Trophoblast cell (in vitro differentiated cells and primary cell): ENCODE measurements at regions not wholly inside any gene's neighbourhood (a gene's known extent, or its start where the extent isn't known, plus 50 kb on each side); places are given as distances from the start of the nearest gene placed in this dataset.

Source experiments
- DNase-seq, 2 donors: peaks; one replicate each; pipeline ENCODE4 v3.0.0-alpha.2; 2016
- H2AFZ ChIP-seq: 2 replicates; pipeline ENCODE4 v1.6.1; 2013; ENCODE audit warnings: low read length, moderate library complexity, mild to moderate bottlenecking; ENCODE audit not compliant: insufficient read depth, poor library complexity
- H2AK5ac ChIP-seq: 2 replicates; pipeline ENCODE4 v1.6.1; 2013; ENCODE audit warnings: mild to moderate bottlenecking, low read length
- H2BK120ac ChIP-seq: 2 replicates; pipeline ENCODE4 v1.6.1; 2013; ENCODE audit warnings: low read length, mild to moderate bottlenecking, moderate library complexity; ENCODE audit not compliant: insufficient read depth, poor library complexity
- H2BK12ac ChIP-seq: 2 replicates; pipeline ENCODE4 v1.6.1; 2013; ENCODE audit warnings: mild to moderate bottlenecking, low read length, moderate library complexity
- H2BK5ac ChIP-seq: 2 replicates; pipeline ENCODE4 v1.6.1; 2013; ENCODE audit warnings: low read length, low read depth, moderate library complexity, mild to moderate bottlenecking; ENCODE audit not compliant: poor library complexity
- H3K14ac ChIP-seq: 2 replicates; pipeline ENCODE4 v1.6.1; 2013; ENCODE audit warnings: mild to moderate bottlenecking, low read length
- H3K18ac ChIP-seq: 2 replicates; pipeline ENCODE4 v1.6.1; 2013; ENCODE audit warnings: mild to moderate bottlenecking, low read length
- H3K23ac ChIP-seq: 2 replicates; pipeline ENCODE4 v1.6.1; 2013; ENCODE audit warnings: low read length
- H3K27ac ChIP-seq: 2 replicates; pipeline ENCODE4 v1.5.1; 2013; ENCODE audit warnings: low read depth, mild to moderate bottlenecking, inconsistent platforms, low read length, moderate library complexity
- H3K27me3 ChIP-seq: 2 replicates; pipeline ENCODE4 v1.6.1; 2013; ENCODE audit warnings: inconsistent platforms, mild to moderate bottlenecking, low read length, moderate library complexity; ENCODE audit not compliant: insufficient read depth
- H3K36me3 ChIP-seq, 2 experiments: 1 replicate in 1 of 2; 2 replicates in 1 of 2; pipeline ENCODE4 v1.6.1; 2013; ENCODE audit warnings: low read length in 2 of 2, mild to moderate bottlenecking in 2 of 2, moderate library complexity in 1 of 2; ENCODE audit not compliant: insufficient read depth in 2 of 2, control insufficient read depth in 1 of 2
- H3K4ac ChIP-seq: 2 replicates; pipeline ENCODE4 v1.6.1; 2013; ENCODE audit warnings: low read depth, mild to moderate bottlenecking, low read length, moderate library complexity
- H3K4me1 ChIP-seq, 2 experiments: 1 replicate in 1 of 2; 2 replicates in 1 of 2; pipeline ENCODE4 v1.6.1; 2013; ENCODE audit warnings: low read length in 2 of 2, mild to moderate bottlenecking in 2 of 2, moderate library complexity in 1 of 2; ENCODE audit not compliant: insufficient read depth in 2 of 2, control insufficient read depth in 1 of 2
- H3K4me2 ChIP-seq: 2 replicates; pipeline ENCODE4 v1.6.1; 2013; ENCODE audit warnings: inconsistent platforms, mild to moderate bottlenecking, low read length, moderate library complexity
- H3K4me3 ChIP-seq: 2 replicates; pipeline ENCODE4 v1.5.1; 2013; ENCODE audit warnings: mild to moderate bottlenecking, low read depth, low read length, inconsistent platforms
- H3K79me1 ChIP-seq: one replicate; pipeline ENCODE4 v1.6.1; 2013; ENCODE audit warnings: low read length
- H3K79me2 ChIP-seq: 2 replicates; pipeline ENCODE4 v1.6.1; 2013; ENCODE audit warnings: low read length, mild to moderate bottlenecking; ENCODE audit not compliant: control insufficient read depth, insufficient read depth, poor library complexity
- H3K9ac ChIP-seq: 2 replicates; pipeline ENCODE4 v1.6.1; 2013; ENCODE audit warnings: mild to moderate bottlenecking, low read length
- H3K9me3 ChIP-seq: 2 replicates; pipeline ENCODE4 v1.6.1; 2013; ENCODE audit warnings: low read depth, mild to moderate bottlenecking, control low read depth, inconsistent platforms, low read length; ENCODE audit not compliant: insufficient read depth
- H4K12ac ChIP-seq: 2 replicates; pipeline ENCODE4 v1.6.1; 2013; ENCODE audit warnings: low read depth, mild to moderate bottlenecking, low read length, moderate library complexity
- H4K8ac ChIP-seq: 2 replicates; pipeline ENCODE4 v1.6.1; 2013; ENCODE audit warnings: low read depth, mild to moderate bottlenecking, low read length, moderate library complexity
- H4K91ac ChIP-seq: one replicate; pipeline ENCODE4 v1.6.1; 2013; ENCODE audit warnings: low read depth, mild to moderate bottlenecking, low read length, moderate library complexity
- WGBS: extraction: QIAGEN DNeasy Blood & Tissue Kit; methylation state at CpG from one replicate; pipeline ENCODE4 v1.1.7; 2013; ENCODE audit warnings: missing lambda C conversion rate; ENCODE audit not compliant: insufficient read length, insufficient coverage; ENCODE audit errors: extremely low coverage; 5-methylcytosine and 5-hydroxymethylcytosine counted together

- Histone ChIP-seq H3K14ac (no peak overlapping the region), H3K4me1 (peaks cover 2% of the 10 kb centered on the region in 2 experiments), H3K18ac (no peak overlapping the region), H2AFZ (no peak overlapping the region), H2BK5ac (no peak overlapping the region), H4K12ac (no peak overlapping the region), H2BK120ac (no peak overlapping the region), H3K27me3 (no peaks in the 10 kb centered on the region), H3K23ac (no peak overlapping the region), H4K91ac (no peak overlapping the region), H3K79me2 (no peaks in the 10 kb centered on the region), H3K36me3 (no peaks in the 10 kb centered on the region), H4K8ac (no peak overlapping the region), H2AK5ac (no peak overlapping the region), H3K27ac (peak overlapping the region; percentile 20), H3K9ac (no peak overlapping the region), H3K4ac (no peak overlapping the region), H2BK12ac (no peak overlapping the region), H3K79me1 (no peaks in the 10 kb centered on the region), H3K4me2 (no peak overlapping the region), H3K4me3 (no peak overlapping the region), H3K9me3 (no peaks in the 10 kb centered on the region)
- no peak for DNase-seq
- whole genome bisulfite sequencing, result no CpG with 5 or more reads among the region's 7 CpGs
Measured at GRCh38 chr13:74687442-74688182, 553.4 kb upstream of the KLF12 start.

GRCh38 chr13:74683411-74683810, 549.2 kb upstream of the KLF12 start:
- no peak overlapping the region for H3K23ac ChIP-seq
- no peaks in the 10 kb centered on the region for H3K9me3 ChIP-seq
- no peak overlapping the region for H3K4me3 ChIP-seq
- DNase-seq, result no peak
- H4K91ac ChIP-seq, result no peak overlapping the region
- H3K18ac ChIP-seq, result no peak overlapping the region
- H3K79me1 ChIP-seq, result no peaks in the 10 kb centered on the region
- H3K9ac ChIP-seq, result no peak overlapping the region
- no peak overlapping the region for H2BK5ac ChIP-seq
- H3K4ac ChIP-seq, result no peak overlapping the region
- H2BK12ac ChIP-seq, result no peak overlapping the region
- H3K79me2 ChIP-seq, result no peaks in the 10 kb centered on the region
- H3K27ac ChIP-seq, result no peak overlapping the region
- no peak overlapping the region for H4K12ac ChIP-seq
- no peak overlapping the region for H3K4me2 ChIP-seq
- H3K14ac ChIP-seq, result no peak overlapping the region
- H4K8ac ChIP-seq, result no peak overlapping the region
- H3K4me1 ChIP-seq, result peaks cover 2% of the 10 kb centered on the region in 2 experiments
- H2AFZ ChIP-seq, result no peak overlapping the region
- H3K36me3 ChIP-seq, result no peaks in the 10 kb centered on the region
- no peak overlapping the region for H2AK5ac ChIP-seq
- no peak overlapping the region for H2BK120ac ChIP-seq
- H3K27me3 ChIP-seq, result no peaks in the 10 kb centered on the region
- no CpG with 5 or more reads among the region's 1 CpG for WGBS

GRCh38 chr13:74682746-74683145, 548.5 kb upstream of the KLF12 start:
- H3K9me3 ChIP-seq, result no peaks in the 10 kb centered on the region

GRCh38 chr13:74681891-74682290, 547.7 kb upstream of the KLF12 start:
- WGBS, result no CpG with 5 or more reads among the region's 3 CpGs
- no peak overlapping the region for H3K27ac ChIP-seq
- no peak overlapping the region for H3K9ac ChIP-seq
- DNase-seq, result no peak
- H3K4me1 ChIP-seq, result no peaks in the 10 kb centered on the region
- no peaks in the 10 kb centered on the region for H3K27me3 ChIP-seq
- H2AK5ac ChIP-seq, result no peak overlapping the region
- H4K91ac ChIP-seq, result no peak overlapping the region
- no peaks in the 10 kb centered on the region for H3K36me3 ChIP-seq
- no peak overlapping the region for H2BK120ac ChIP-seq
- H3K4me2 ChIP-seq, result no peak overlapping the region
- H3K79me1 ChIP-seq, result no peaks in the 10 kb centered on the region
- H4K8ac ChIP-seq, result no peak overlapping the region
- H2BK12ac ChIP-seq, result no peak overlapping the region
- no peak overlapping the region for H3K4ac ChIP-seq
- no peaks in the 10 kb centered on the region for H3K79me2 ChIP-seq
- H4K12ac ChIP-seq, result no peak overlapping the region
- H2BK5ac ChIP-seq, result no peak overlapping the region
- H3K23ac ChIP-seq, result no peak overlapping the region
- no peaks in the 10 kb centered on the region for H3K9me3 ChIP-seq
- no peak overlapping the region for H3K14ac ChIP-seq
- H3K18ac ChIP-seq, result no peak overlapping the region
- H3K4me3 ChIP-seq, result no peak overlapping the region
- no peak overlapping the region for H2AFZ ChIP-seq

More at GRCh38 chr13:74682746-74683145, 548.5 kb upstream of the KLF12 start:
- H3K4me3 ChIP-seq, result no peak overlapping the region
- no peak overlapping the region for H2BK120ac ChIP-seq
- H4K91ac ChIP-seq, result no peak overlapping the region
- H2BK12ac ChIP-seq, result no peak overlapping the region
- no peak overlapping the region for H3K23ac ChIP-seq
- H3K4me1 ChIP-seq, result peaks cover 2% of the 10 kb centered on the region in 2 experiments
- no peak overlapping the region for H3K9ac ChIP-seq
- DNase-seq, result no peak
- H3K4me2 ChIP-seq, result no peak overlapping the region
- H3K79me2 ChIP-seq, result no peaks in the 10 kb centered on the region
- no peak overlapping the region for H2AK5ac ChIP-seq
- no peak overlapping the region for H3K14ac ChIP-seq
- H2AFZ ChIP-seq, result no peak overlapping the region
- H4K12ac ChIP-seq, result no peak overlapping the region
- no CpG with 5 or more reads among the region's 1 CpG for WGBS
- no peak overlapping the region for H3K4ac ChIP-seq
- H3K18ac ChIP-seq, result no peak overlapping the region
- H3K79me1 ChIP-seq, result no peaks in the 10 kb centered on the region
- no peak overlapping the region for H2BK5ac ChIP-seq
- no peak overlapping the region for H4K8ac ChIP-seq
- H3K27me3 ChIP-seq, result no peaks in the 10 kb centered on the region
- H3K36me3 ChIP-seq, result no peaks in the 10 kb centered on the region
- H3K27ac ChIP-seq, result no peak overlapping the region
